Activated T-cell treated with anti-CD3 and anti-CD28 coated beads, Interleukin-2, amount 50 U/mL, for 24 hours (primary cell): ENCODE measurements at regions not wholly inside any gene's neighbourhood (a gene's known extent, or its start where the extent isn't known, plus 50 kb on each side); places are given as distances from the start of the nearest gene placed in this dataset.
"Not testable (repeated sequence)": the region's sequence is repeated elsewhere in the genome, so short reads cannot be mapped to it uniquely, and the experiment has no call there.

Experiments used
- DNase-seq: peaks from one replicate; pipeline ENCODE4 v3.0.0-alpha.2; 2020
- H3K27ac Mint-ChIP-seq: 2 replicates; pipeline ENCODE4 v1.8.0; 2020; ENCODE audit warnings: mild to moderate bottlenecking, mixed read lengths
- H3K27me3 Mint-ChIP-seq: 2 replicates; pipeline ENCODE4 v1.8.0; 2020; ENCODE audit warnings: mixed read lengths
- H3K36me3 Mint-ChIP-seq: 2 replicates; pipeline ENCODE4 v1.8.0; 2020; ENCODE audit warnings: low read depth, mixed read lengths
- H3K4me1 Mint-ChIP-seq: 2 replicates; pipeline ENCODE4 v1.8.0; 2020; ENCODE audit warnings: low read depth, mixed read lengths
- H3K4me3 Mint-ChIP-seq: 2 replicates; pipeline ENCODE4 v1.8.0; 2020; ENCODE audit warnings: mild to moderate bottlenecking, moderate library complexity, mixed read lengths
- H3K9me3 Mint-ChIP-seq: 2 replicates; pipeline ENCODE4 v1.8.0; 2020; ENCODE audit warnings: mixed read lengths

DNA sequence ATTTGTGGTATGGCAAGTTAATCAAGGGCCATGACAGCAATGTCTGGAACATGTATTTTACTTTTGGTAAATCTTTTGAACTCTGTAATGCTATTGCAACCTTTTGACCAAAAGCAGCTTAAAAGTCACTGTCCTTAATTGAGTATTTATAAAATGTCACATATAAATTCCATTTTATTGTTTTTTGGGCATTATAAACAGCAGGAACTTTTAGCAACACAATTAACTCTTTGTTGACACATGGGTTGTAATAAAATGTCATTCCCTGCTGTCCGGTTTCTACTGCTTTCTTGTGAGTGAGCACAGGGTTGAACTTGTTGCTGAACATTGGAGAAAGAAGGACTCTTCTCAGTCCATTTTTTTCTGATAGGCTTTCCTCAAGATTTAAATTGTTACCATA, 1923.1 kb downstream of the PCDH9 start:
- DNase-seq = no peak
- Mint-ChIP-seq H3K4me3 (no peak overlapping the region), H3K4me1 (no peaks in the 10 kb centered on the region), H3K9me3 (peaks cover 8% of the 10 kb centered on the region), H3K36me3 (no peaks in the 10 kb centered on the region), H3K27ac (no peak overlapping the region), H3K27me3 (no peaks in the 10 kb centered on the region)

DNA sequence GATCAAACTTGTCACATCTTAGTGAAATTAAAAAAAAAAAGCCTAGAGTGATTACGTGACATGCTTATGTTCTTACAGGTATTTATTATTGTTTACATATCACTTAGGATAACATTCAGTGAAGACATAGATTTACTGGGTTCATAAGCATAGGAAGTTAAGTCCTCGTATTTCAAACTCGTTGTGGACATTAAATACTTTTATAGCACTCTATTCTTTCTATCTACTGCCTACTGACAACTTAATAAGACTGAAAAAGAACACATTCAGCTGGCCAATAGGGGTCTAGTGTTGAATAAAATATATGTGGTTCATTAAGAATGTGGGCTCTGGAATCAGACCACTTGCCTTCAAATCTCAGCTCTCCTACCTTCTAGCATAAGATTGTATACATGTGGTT, 1927.4 kb downstream of the PCDH9 start:
- no peaks in the 10 kb centered on the region for H3K36me3 Mint-ChIP-seq
- DNase-seq = no peak
- no peak overlapping the region for H3K4me3 Mint-ChIP-seq
- no peaks in the 10 kb centered on the region for H3K27me3 Mint-ChIP-seq
- no peak overlapping the region for H3K27ac Mint-ChIP-seq
- no peaks in the 10 kb centered on the region for H3K4me1 Mint-ChIP-seq
- H3K9me3 Mint-ChIP-seq = peaks cover 7% of the 10 kb centered on the region

DNA sequence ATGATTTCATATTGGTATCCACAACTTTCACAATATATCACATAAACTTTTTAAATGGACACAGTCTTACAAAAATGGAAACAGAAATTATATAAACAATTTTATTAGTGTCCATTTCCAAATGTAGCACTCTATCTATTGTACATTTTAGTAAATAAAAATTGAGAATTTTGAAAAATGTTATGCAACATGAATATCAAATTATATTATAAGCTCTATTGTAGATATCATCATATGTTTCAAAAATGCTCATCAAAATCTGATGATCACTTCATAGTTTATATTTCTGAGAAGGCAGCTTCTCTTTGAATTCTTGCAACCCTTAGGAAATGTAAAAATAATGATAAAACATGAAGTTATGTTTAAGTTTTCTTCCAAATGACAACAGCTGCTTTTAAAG, 1928.6 kb downstream of the PCDH9 start:
- no peak overlapping the region for H3K4me3 Mint-ChIP-seq
- no peak for DNase-seq
- H3K27ac Mint-ChIP-seq = no peak overlapping the region
- no peaks in the 10 kb centered on the region for H3K4me1 Mint-ChIP-seq
- H3K9me3 Mint-ChIP-seq = peaks cover 11% of the 10 kb centered on the region
- no peaks in the 10 kb centered on the region for H3K36me3 Mint-ChIP-seq
- H3K27me3 Mint-ChIP-seq = no peaks in the 10 kb centered on the region

DNA sequence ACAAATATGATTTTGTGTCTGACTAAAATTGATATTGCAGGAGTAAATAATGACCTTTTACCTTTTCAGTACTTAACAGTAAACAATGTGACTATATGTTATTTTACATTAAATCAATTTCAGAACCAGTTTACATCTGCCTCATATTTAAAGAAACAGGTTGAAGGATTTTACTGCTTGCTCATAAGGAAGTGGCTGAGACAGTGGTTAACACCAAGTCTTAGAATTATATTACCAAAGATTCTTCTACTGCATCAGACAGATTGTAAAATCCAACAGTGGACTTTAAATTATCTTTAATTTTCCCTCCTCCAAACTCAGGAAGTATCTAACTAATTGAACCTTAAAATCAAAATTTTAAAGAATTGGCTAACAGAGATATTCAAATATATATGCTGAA, 1929.9 kb downstream of the PCDH9 start:
- Mint-ChIP-seq H3K9me3 (peaks cover 13% of the 10 kb centered on the region), H3K4me3 (no peak overlapping the region), H3K4me1 (no peaks in the 10 kb centered on the region)

DNA sequence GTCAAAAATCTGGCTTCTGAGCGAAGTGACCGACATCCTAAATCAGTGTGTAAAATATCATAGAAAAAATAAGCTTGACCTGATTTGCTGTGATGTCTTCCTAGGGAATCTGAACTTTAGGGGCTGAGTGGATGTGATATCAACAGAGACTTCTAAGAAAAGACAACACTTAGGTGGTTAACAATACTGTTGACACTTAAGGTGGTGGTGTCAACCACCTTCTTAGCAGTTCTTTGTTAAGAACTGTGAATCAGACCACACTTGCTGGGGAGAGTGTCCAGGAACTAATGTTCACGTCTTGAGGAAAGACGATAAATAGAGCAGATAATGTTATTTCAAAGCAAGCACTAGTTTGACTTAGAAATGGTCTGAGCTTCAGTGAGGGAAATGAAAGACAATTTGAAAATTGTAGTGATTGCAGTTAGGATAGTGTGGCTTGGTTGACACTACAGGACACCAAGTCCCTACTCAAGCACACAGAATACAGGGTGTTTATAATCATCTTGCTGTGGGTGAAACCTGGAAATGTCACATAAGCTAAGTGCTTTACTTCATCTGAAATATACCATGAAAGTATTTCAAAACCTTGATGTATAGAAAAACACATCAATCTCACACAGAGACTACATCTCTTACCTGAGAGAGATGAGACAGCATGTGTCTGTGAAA, 1936.5 kb downstream of the PCDH9 start:
- no peaks in the 10 kb centered on the region for H3K36me3 Mint-ChIP-seq
- H3K4me1 Mint-ChIP-seq = no peaks in the 10 kb centered on the region
- H3K9me3 Mint-ChIP-seq = peaks cover 26% of the 10 kb centered on the region

More for the DNA sequence above, 1929.9 kb downstream of the PCDH9 start:
- Mint-ChIP-seq H3K27ac (no peak overlapping the region), H3K27me3 (no peaks in the 10 kb centered on the region), H3K36me3 (no peaks in the 10 kb centered on the region)
- no peak for DNase-seq

DNA sequence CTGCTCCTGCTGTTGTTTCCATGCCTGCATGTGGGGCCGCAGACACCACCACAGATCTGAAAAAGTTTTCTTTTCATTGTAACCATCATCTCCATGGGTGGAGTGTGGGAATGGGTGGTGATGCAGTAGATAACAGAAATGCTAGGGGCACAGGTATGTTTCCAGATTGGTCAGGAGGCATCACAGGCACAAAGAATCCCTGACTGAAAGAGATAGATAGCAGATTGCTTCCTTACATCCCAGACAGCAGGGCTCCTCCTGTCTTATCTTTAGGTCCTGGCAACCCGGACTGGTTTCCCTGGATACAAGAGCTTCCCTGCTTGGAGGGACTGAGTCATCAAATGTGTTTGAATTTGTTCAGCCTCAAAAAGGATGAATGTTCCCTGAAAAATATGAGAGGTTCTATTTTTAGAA, 1937.6 kb downstream of the PCDH9 start:
- Mint-ChIP-seq H3K36me3 (no peaks in the 10 kb centered on the region), H3K9me3 (peaks cover 23% of the 10 kb centered on the region), H3K4me1 (no peaks in the 10 kb centered on the region), H3K4me3 (no peak overlapping the region), H3K27ac (no peak overlapping the region), H3K27me3 (no peaks in the 10 kb centered on the region)
- DNase-seq = no peak

More for the DNA sequence above, 1936.5 kb downstream of the PCDH9 start:
- H3K4me3 Mint-ChIP-seq = no peak overlapping the region
- H3K27me3 Mint-ChIP-seq = no peaks in the 10 kb centered on the region
- no peak for DNase-seq
- no peak overlapping the region for H3K27ac Mint-ChIP-seq

DNA sequence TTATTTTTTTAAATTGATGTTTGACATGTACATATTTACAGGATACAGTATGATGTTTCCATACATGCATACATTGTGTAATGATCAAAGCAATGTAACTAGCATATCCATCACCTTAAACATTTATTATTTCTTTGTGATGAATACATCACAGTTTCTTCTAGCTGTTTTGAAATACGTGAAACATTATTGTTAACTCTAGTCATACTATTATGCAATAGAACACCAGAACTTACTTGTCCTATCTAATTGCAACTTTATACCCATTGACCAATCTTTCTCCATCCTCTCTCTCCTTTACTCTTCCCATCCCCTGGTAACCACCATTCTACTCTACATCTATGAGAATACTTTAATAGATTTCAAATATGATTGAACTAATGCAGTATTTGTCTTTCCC, 1942.7 kb downstream of the PCDH9 start:
- peaks cover 16% of the 10 kb centered on the region for H3K9me3 Mint-ChIP-seq
- DNase-seq = no peak
- H3K4me1 Mint-ChIP-seq = no peaks in the 10 kb centered on the region
- no peaks in the 10 kb centered on the region for H3K27me3 Mint-ChIP-seq
- no peak overlapping the region for H3K27ac Mint-ChIP-seq
- H3K36me3 Mint-ChIP-seq = no peaks in the 10 kb centered on the region
- H3K4me3 Mint-ChIP-seq = no peak overlapping the region

DNA sequence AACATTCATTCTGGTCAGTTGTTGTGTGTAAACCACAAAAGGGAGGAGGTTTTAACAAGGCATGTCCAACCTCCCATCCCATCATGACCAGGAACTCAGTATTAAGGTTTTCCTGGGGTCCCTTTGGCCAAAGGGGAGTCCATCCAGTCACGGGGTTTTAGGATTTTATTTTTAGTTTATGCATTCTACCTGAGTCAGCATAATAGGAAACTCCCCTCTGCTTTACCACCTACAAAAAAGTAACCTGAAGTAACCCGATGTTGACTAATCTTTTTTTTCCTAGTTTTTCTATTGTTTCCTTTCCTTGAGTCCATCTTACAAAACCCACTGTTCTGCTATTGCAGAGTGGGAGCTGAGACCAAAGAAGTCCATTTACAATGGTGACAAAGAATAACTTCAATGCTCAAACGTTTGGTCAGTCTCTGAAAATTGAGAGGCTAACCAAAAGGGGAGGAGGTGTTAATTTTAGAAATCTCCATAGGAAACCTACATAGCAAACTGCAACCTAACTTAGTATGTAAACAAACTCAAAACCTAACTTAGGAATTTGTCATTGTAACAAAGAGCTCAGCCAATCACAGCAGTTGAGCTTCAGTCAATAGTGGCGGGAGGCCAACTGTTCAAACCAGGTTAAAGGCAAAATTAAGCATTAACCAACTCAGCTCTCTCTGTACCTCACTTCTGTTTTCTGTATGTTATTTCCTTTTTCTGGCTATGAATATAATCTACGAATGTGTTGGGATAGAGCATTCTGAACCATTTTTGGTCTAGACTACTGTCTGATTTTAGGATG, 1954.1 kb downstream of the PCDH9 start:
- no peaks in the 10 kb centered on the region for H3K4me1 Mint-ChIP-seq
- H3K4me3 Mint-ChIP-seq = no peak overlapping the region
- H3K9me3 Mint-ChIP-seq = peaks cover 25% of the 10 kb centered on the region
- no peak for DNase-seq
- no peak overlapping the region for H3K27ac Mint-ChIP-seq
- no peaks in the 10 kb centered on the region for H3K36me3 Mint-ChIP-seq
- no peaks in the 10 kb centered on the region for H3K27me3 Mint-ChIP-seq

DNA sequence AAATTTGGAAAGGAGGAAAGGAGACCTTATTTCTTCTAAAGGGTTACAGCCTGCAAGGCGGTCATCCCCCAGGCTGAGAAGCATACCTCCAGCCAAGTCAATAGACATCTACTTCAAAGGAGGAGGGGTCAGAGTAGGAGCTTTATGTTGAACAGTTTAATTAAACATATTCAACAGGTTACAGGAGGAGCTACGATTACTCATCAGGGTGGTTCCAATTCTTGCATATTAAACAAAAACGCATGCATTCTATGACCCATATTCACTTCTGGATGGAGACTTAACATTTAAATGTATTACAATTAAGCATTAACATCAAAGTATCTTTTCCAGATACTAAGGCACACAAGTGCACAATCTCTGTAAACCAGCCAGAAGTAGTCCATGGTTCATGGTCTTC, 1955.0 kb downstream of the PCDH9 start:
- Mint-ChIP-seq H3K9me3 (peaks cover 26% of the 10 kb centered on the region), H3K4me3 (no peak overlapping the region), H3K27me3 (no peaks in the 10 kb centered on the region), H3K4me1 (no peaks in the 10 kb centered on the region), H3K27ac (no peak overlapping the region), H3K36me3 (no peaks in the 10 kb centered on the region)
- no peak for DNase-seq

DNA sequence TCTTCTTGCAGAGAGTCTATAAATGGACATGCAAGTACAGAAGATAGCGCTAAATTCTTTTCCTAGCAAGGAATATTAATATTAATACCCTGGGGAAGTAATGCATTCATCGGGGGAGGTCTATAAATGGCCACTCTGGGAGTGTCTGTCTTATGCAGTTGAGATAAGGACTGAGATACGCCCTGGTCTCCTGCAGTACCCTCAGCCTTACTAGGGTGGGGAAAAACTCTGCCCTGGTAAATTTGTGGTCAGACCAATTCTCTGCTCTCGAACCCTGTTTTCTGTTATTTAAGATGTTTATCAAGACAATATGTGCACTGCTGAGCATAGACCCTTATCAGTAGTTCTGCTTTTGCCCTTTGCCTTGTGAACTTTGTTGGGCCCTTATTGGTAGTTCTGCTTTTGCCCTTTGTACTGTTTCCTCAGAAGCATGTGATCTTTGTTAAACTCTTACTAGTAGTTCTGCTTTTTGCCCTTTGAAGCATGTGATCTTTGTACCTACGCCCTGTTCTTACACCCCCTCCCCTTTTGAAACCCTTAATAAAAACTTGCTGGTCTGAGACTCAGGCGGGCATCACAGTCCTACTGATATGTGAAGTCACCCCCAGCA, 1956.2 kb downstream of the PCDH9 start:
- DNase-seq, H3K4me3 Mint-ChIP-seq, H3K36me3 Mint-ChIP-seq, H3K27ac Mint-ChIP-seq, H3K4me1 Mint-ChIP-seq, H3K27me3 Mint-ChIP-seq: not testable (repeated sequence)
- peaks cover 27% of the 10 kb centered on the region for H3K9me3 Mint-ChIP-seq

DNA sequence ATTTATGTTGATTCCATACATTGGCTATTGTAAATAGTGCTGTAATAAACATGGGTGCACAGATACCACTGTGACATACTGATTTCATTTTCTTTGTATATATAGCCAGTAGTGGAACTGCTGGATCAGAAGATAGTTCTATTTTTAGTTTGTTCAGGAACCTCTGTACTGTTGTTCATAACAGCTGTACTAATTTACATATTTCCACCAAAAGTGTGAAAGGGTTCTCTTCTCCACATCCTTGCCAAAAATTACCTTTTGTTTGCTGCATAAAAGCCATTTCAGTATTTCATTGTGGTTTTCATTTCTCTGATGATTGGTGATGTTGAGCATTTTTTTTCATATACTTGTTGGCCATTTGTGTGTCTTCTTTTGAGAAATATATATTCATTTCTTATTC, 1962.1 kb downstream of the PCDH9 start:
- Mint-ChIP-seq H3K9me3 (peaks cover 11% of the 10 kb centered on the region), H3K4me3 (no peak overlapping the region)

DNA sequence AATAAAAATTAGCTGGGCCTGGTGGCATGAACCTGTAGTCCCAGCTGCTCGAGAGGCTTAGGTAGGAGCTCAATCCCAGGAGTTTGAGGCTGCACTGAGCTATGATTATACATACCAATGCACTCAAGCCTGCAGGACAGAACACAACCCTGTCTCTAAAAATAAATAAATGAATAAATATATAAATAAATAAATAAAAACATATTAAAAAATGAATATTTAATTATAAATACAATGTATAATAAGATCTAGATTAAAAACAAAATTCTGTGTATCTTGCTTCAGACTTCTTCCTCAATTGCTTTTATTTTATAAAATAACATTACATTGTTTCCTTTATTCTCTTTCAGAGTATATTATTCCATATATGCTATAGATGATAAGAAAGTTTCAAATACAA, 1964.1 kb downstream of the PCDH9 start:
- H3K36me3 Mint-ChIP-seq = no peaks in the 10 kb centered on the region
- H3K4me3 Mint-ChIP-seq = no peak overlapping the region
- H3K9me3 Mint-ChIP-seq = peaks cover 3% of the 10 kb centered on the region
- no peak overlapping the region for H3K27ac Mint-ChIP-seq
- H3K4me1 Mint-ChIP-seq = peaks cover 3% of the 10 kb centered on the region
- H3K27me3 Mint-ChIP-seq = no peaks in the 10 kb centered on the region
- no peak for DNase-seq

More for the DNA sequence above, 1962.1 kb downstream of the PCDH9 start:
- DNase-seq = no peak
- Mint-ChIP-seq H3K36me3 (no peaks in the 10 kb centered on the region), H3K27ac (no peak overlapping the region), H3K27me3 (no peaks in the 10 kb centered on the region), H3K4me1 (no peaks in the 10 kb centered on the region)

DNA sequence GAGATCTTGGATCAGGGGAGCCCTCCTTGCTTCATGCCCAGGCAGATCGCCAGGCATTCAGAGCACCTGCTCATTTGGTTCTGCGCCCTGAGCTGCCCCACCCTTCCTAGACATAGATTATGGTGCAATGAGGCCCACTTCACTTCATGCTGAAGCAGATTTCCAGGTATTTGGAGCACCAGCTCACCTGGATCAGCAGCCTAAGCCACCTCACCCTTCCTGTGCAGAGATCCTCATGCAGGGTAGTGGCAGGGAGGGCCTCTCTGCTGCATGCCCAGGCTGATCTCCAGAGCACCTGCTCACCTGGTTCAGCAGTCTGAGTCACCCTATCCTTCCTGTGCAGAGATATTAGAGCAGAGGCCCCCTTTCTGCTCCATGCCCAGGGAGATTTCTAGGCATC, 1966.1 kb downstream of the PCDH9 start:
- peaks cover under 1% of the 10 kb centered on the region for H3K9me3 Mint-ChIP-seq
- no peak overlapping the region for H3K27ac Mint-ChIP-seq
- peaks cover 3% of the 10 kb centered on the region for H3K4me1 Mint-ChIP-seq
- no peak for DNase-seq
- no peak overlapping the region for H3K4me3 Mint-ChIP-seq
- H3K36me3 Mint-ChIP-seq = no peaks in the 10 kb centered on the region
- no peaks in the 10 kb centered on the region for H3K27me3 Mint-ChIP-seq

DNA sequence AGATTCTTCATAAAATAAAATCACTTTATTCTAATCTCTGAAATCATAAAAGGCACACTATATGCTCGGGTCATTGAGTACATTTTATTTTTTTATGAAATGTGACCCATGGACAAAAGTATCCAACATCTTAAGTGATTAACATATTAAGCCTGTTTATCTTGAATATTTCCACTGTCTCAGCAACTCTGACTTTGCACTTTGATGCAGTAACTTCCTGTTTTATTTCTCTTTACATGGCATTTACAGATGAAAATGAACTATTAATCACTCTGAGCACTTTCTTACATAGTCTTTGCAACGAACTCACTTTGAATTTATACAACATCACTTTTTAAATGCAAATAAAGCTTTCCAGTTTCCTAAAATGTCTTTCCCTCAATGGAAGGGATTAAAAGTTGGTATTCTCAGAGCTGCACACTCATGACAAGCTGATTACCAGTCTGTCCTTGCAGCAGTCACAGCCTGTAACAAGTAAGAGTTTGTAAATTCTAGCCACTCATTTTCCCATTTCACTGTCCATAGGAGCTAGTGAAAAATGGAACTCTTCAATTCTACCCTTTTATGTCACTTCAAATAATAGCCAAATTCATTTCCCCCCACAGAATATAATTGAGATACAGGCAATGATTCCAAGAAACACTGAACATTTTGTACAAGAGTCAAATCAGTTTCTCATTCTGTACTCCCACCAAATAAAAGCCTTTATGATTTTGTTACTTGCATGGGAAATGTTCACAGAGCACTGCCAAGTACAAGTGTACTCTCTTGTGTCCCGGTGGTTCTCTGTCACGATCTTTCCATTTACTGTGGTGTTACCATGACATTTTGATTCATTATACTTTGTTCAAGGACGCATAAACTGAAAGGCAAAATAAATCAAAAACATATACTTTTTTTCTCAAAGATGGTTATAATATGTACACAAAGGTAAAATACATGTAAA, 1968.9 kb downstream of the PCDH9 start:
- H3K9me3 Mint-ChIP-seq = no peaks in the 10 kb centered on the region
- no peak overlapping the region for H3K4me3 Mint-ChIP-seq
- peaks cover 3% of the 10 kb centered on the region for H3K4me1 Mint-ChIP-seq
- no peaks in the 10 kb centered on the region for H3K27me3 Mint-ChIP-seq
- DNase-seq = no peak
- H3K36me3 Mint-ChIP-seq = no peaks in the 10 kb centered on the region
- H3K27ac Mint-ChIP-seq = no peak overlapping the region
